ENCODE measurements at regions not wholly inside any gene's neighbourhood (a gene's known extent, or its start where the extent isn't known, plus 50 kb on each side); places are given as distances from the start of the nearest gene placed in this dataset.

DNA sequence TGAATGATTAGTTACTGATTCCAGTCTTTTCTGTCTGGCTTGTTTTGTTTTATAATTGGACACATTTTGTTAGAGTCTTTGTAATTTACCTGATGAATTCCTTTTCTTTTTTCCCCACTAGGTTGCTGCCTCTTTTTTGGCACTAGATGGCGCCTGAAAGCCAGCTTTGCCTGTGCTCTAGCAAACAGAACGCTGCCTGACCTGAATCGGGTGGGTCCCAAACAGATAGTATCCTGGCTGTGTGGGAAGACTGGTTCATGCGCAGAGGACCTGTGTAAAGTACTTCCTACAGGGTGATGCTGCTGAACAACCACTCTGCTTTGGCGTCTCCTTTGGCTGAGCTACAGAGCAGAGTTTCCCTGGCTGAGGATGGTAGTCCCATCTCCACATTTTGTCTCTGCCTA lies 288.2 kb downstream of the IKZF2 start:
- H3K27ac Mint-ChIP-seq, result no peak overlapping the region
- Histone ChIP-seq H3F3A (replicated peaks; ENCODE audit: low read depth) (no peaks in the 10 kb centered on the region), H3K4me2 (no peak overlapping the region), H3K79me2 (replicated peaks; ENCODE audit: insufficient read depth) (no peaks in the 10 kb centered on the region), H3K9me2 (ENCODE audit: insufficient read depth) (no peaks in the 10 kb centered on the region), H3K4me3 (no peak overlapping the region), H2AFZ (no peak overlapping the region), H3K4me1 (ENCODE audit: insufficient read depth) (no peaks in the 10 kb centered on the region), H3K36me3 (ENCODE audit: insufficient read depth) (peaks cover 13% of the 10 kb centered on the region), H3K27me3 (ENCODE audit: insufficient read depth) (no peaks in the 10 kb centered on the region), H3K27ac (ENCODE audit: low read depth) (no peak overlapping the region), H4K20me1 (replicated peaks; ENCODE audit: insufficient read depth) (no peaks in the 10 kb centered on the region)
- H3K4me1 Mint-ChIP-seq, result no peaks in the 10 kb centered on the region
- peak; percentile 81 for DNase-seq (ENCODE audit: low spot score)
- peaks cover 6% of the 10 kb centered on the region for H3K27me3 Mint-ChIP-seq (ENCODE audit: insufficient read depth, low read depth, poor library complexity)
- H3K4me3 Mint-ChIP-seq, result no peak overlapping the region
- no peak for TF ChIP-seq POLR2AphosphoS5 (IDR thresholded peaks at IDR 0.05; ENCODE audit: low read depth)
- TF ChIP-seq ZNF114 (CRISPR knock-in tag; IDR thresholded peaks at IDR 0.05), result no peak
- TF ChIP-seq STAT1 (IDR thresholded peaks at IDR 0.05; ENCODE audit: unreplicated experiment), result no peak
- no peak for TF ChIP-seq ETS1 (IDR thresholded peaks at IDR 0.05)
- TF ChIP-seq JUNB (IDR thresholded peaks at IDR 0.05; ENCODE audit: unreplicated experiment), result no peak
- TF ChIP-seq NANOG (IDR thresholded peaks at IDR 0.05; ENCODE audit: borderline replicate concordance), result no peak
- TF ChIP-seq ZNF331 (CRISPR knock-in tag; IDR thresholded peaks at IDR 0.05; ENCODE audit: low read depth), result 0 out of 2 replicates have a peak, but pooled peaks have one; percentile 13
- no peak for TF ChIP-seq REST (IDR thresholded peaks at IDR 0.05; ENCODE audit: unreplicated experiment)
- peak; percentile 88 to 95 for TF ChIP-seq CTCF (conservative IDR thresholded peaks at IDR 0.05; ENCODE audit: low read depth in 2 of 2)
- no peak for TF ChIP-seq EZH2 (IDR thresholded peaks at IDR 0.05; ENCODE audit: low read depth, unreplicated experiment)
- no peak for TF ChIP-seq CREB1 (CRISPR knock-in tag; IDR thresholded peaks at IDR 0.05; ENCODE audit: low read depth)
- peaks cover 46% of the 10 kb centered on the region; the same call in 2 of the 3 replicates for H3K36me3 Mint-ChIP-seq (ENCODE audit: low read depth)
- H3K9me3 Mint-ChIP-seq, result peaks cover 66% of the 10 kb centered on the region
- ATAC-seq, result peak; percentile 87

Data from GM23338 (cell line).